Keratinocyte (primary cell): ENCODE measurements at regions not wholly inside any gene's neighbourhood (a gene's known extent, or its start where the extent isn't known, plus 50 kb on each side); places are given as distances from the start of the nearest gene placed in this dataset.

Experiments used
- DNase-seq: peaks from one replicate; pipeline ENCODE4 v3.0.0-alpha.2; 2011; ENCODE audit warnings: low read depth, missing footprints, low spot score
- FAIRE-seq: peaks from 2 replicates; lab custom pipeline; 2011; peaks lifted over from hg19 to GRCh38; lab: Jason Lieb, UNC
- H2AFZ ChIP-seq: 2 replicates; pipeline ENCODE4 v1.6.0; 2012; ENCODE audit warnings: low read length, control low read depth, inconsistent platforms; ENCODE audit not compliant: control insufficient read depth
- H3K27ac ChIP-seq: 2 replicates; pipeline ENCODE4 v1.5.1; 2011; ENCODE audit warnings: low read length; ENCODE audit not compliant: control insufficient read depth, insufficient read depth
- H3K27me3 ChIP-seq: 3 replicates; pipeline ENCODE4 v1.6.0; 2011; ENCODE audit warnings: low read length; ENCODE audit not compliant: control insufficient read depth, insufficient read depth; ENCODE audit errors: extremely low read depth
- H3K36me3 ChIP-seq, 2 experiments: 2 replicates in 1 of 2; 3 replicates in 1 of 2; pipeline ENCODE4 v1.5.1; 2011; ENCODE audit warnings: low read length in 2 of 2, mild to moderate bottlenecking in 1 of 2; ENCODE audit not compliant: control insufficient read depth in 2 of 2, insufficient read depth in 2 of 2; ENCODE audit errors: extremely low read depth in 1 of 2
- H3K4me1 ChIP-seq: 3 replicates; pipeline ENCODE4 v1.5.1; 2011; ENCODE audit warnings: low read length; ENCODE audit not compliant: control insufficient read depth, insufficient read depth; ENCODE audit errors: extremely low read depth
- H3K4me2 ChIP-seq: 3 replicates; pipeline ENCODE4 v1.6.0; 2011; ENCODE audit warnings: low read depth, low read length; ENCODE audit not compliant: control insufficient read depth, insufficient read depth; ENCODE audit errors: extremely low read depth
- H3K4me3 ChIP-seq, 3 experiments: fragments of 200-600 bp in 1 of 3; sonication (generic) in 1 of 3; 2 replicates in 2 of 3; 3 replicates in 1 of 3; pipeline ENCODE4 v1.5.1; 2011 to 2016; ENCODE audit warnings: low read length in 3 of 3, mild to moderate bottlenecking in 3 of 3, control low read depth in 2 of 3, inconsistent platforms in 1 of 3, low read depth in 1 of 3, mixed read lengths in 1 of 3, mixed run types in 1 of 3, moderate library complexity in 1 of 3; ENCODE audit not compliant: control insufficient read depth in 2 of 3, insufficient read depth in 2 of 3; ENCODE audit errors: extremely low read depth in 1 of 3
- H3K79me2 ChIP-seq: 2 replicates; pipeline ENCODE4 v1.6.0; 2012; ENCODE audit warnings: low read length; ENCODE audit not compliant: control insufficient read depth, insufficient read depth
- H3K9ac ChIP-seq: 3 replicates; pipeline ENCODE4 v1.6.0; 2011; ENCODE audit warnings: low read length; ENCODE audit not compliant: control insufficient read depth, insufficient read depth; ENCODE audit errors: extremely low read depth
- H3K9me1 ChIP-seq: 3 replicates; pipeline ENCODE4 v1.6.0; 2011; ENCODE audit warnings: low read length; ENCODE audit not compliant: control insufficient read depth, insufficient read depth; ENCODE audit errors: extremely low read depth
- H3K9me3 ChIP-seq: 2 replicates; pipeline ENCODE4 v1.5.1; 2012; ENCODE audit warnings: low read depth, low read length; ENCODE audit not compliant: control insufficient read depth
- H4K20me1 ChIP-seq: 3 replicates; pipeline ENCODE4 v1.6.0; 2011; ENCODE audit warnings: low read length; ENCODE audit not compliant: control insufficient read depth, insufficient read depth; ENCODE audit errors: extremely low read depth
- EZH2 ChIP-seq: IDR thresholded peaks from one replicate; pipeline ENCODE4 v1.6.1; 2012; ENCODE audit warnings: inconsistent platforms, mild to moderate bottlenecking, low read length, moderate library complexity
- dilution Hi-C: fragments of 300-500 bp; cut with MboI; formaldehyde crosslinking; loops from one replicate; pipeline ENCODE4 v1.7.0; 2020; ENCODE audit warnings: low sequenced_read_pairs; ENCODE audit not compliant: extremely low pct_ligation_motif_present
- TF ChIP-seq, protein P1 (sequence below), 3 experiments: IDR thresholded peaks in 1 of 3; conservative IDR thresholded peaks in 1 of 3; optimal IDR thresholded peaks in 1 of 3; 2 replicates in 2 of 3; 3 replicates in 1 of 3; pipeline versions ENCODE3 to v1.5.1; 2011; ENCODE audit warnings: low read length in 3 of 3, mild to moderate bottlenecking in 3 of 3, moderate library complexity in 2 of 3, control low read depth in 1 of 3, inconsistent platforms in 1 of 3; ENCODE audit not compliant: insufficient read depth in 2 of 3; ENCODE audit errors: extremely low read depth in 1 of 3

DNA sequence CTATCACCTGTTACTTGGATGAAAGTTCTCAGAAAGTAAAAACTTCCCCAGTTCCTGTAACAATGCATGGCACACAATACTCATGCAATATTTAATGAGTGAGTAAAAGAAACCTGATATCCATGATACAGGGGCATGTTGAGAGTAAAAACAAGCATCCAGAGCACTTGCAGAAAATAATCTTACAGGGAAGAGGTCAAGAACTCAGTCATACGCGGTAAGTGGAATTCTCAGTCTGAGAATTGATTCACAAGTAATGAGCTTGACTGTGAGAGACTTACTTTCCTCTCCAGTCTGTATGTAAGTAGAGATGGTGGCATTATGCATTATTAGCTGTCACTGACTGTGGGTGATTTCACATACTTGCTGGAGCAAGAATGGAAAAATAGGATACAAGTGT is 976.9 kb downstream of the BRINP3 start:
- Histone ChIP-seq H3K9me1 (no peaks in the 10 kb centered on the region), H3K4me1 (no peaks in the 10 kb centered on the region), H3K4me2 (no peak overlapping the region), H4K20me1 (no peaks in the 10 kb centered on the region), H3K27ac (no peak overlapping the region), H3K4me3 (no peak overlapping the region), H2AFZ (no peak overlapping the region), H3K79me2 (no peaks in the 10 kb centered on the region), H3K9me3 (no peaks in the 10 kb centered on the region), H3K27me3 (no peaks in the 10 kb centered on the region), H3K36me3 (no peaks in the 10 kb centered on the region), H3K9ac (no peak overlapping the region)
- dilution Hi-C loops, result no loop called here
- DNase-seq (no peak), FAIRE-seq (no peak)
- TF ChIP-seq, protein P1, sequence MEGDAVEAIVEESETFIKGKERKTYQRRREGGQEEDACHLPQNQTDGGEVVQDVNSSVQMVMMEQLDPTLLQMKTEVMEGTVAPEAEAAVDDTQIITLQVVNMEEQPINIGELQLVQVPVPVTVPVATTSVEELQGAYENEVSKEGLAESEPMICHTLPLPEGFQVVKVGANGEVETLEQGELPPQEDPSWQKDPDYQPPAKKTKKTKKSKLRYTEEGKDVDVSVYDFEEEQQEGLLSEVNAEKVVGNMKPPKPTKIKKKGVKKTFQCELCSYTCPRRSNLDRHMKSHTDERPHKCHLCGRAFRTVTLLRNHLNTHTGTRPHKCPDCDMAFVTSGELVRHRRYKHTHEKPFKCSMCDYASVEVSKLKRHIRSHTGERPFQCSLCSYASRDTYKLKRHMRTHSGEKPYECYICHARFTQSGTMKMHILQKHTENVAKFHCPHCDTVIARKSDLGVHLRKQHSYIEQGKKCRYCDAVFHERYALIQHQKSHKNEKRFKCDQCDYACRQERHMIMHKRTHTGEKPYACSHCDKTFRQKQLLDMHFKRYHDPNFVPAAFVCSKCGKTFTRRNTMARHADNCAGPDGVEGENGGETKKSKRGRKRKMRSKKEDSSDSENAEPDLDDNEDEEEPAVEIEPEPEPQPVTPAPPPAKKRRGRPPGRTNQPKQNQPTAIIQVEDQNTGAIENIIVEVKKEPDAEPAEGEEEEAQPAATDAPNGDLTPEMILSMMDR (optimal IDR thresholded peaks at IDR 0.05 in 1 of 3, IDR thresholded peaks at IDR 0.05 in 1 of 3, conservative IDR thresholded peaks at IDR 0.05 in 1 of 3; ENCODE audit: extremely low read depth in 1 of 3, insufficient read depth in 2 of 3, low read length in 3 of 3), result no peak
- no peak for TF ChIP-seq EZH2

DNA sequence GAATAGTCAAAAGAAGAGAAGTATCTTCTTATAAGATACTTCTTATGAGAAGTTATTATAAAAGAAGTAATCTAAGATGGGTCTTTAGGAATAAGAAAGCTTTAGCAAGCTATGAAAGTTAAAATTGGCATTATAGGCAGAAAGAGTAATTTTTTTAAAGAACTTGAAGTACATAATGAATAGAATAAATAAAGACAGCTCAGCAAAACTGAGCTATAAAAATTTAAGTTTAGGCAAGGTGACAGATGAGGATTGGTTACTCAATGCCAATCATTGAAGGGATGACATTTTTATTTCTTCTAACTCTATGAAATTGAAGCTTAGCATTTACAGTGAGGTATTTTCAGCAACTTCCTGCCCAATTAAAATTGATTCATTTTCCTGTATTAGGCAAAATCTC is 966.8 kb downstream of the BRINP3 start:
- H3K9me3 ChIP-seq, result peaks cover 3% of the 10 kb centered on the region
- H4K20me1 ChIP-seq, result no peaks in the 10 kb centered on the region
- no peaks in the 10 kb centered on the region for H3K9me1 ChIP-seq
- H3K79me2 ChIP-seq, result no peaks in the 10 kb centered on the region
- dilution Hi-C loops, result no loop called here
- H3K4me2 ChIP-seq, result no peak overlapping the region
- no peak overlapping the region for H3K27ac ChIP-seq
- FAIRE-seq, result no peak
- TF ChIP-seq EZH2, result no peak
- TF ChIP-seq, protein P1 (optimal IDR thresholded peaks at IDR 0.05 in 1 of 3, IDR thresholded peaks at IDR 0.05 in 1 of 3, conservative IDR thresholded peaks at IDR 0.05 in 1 of 3; ENCODE audit: extremely low read depth in 1 of 3, insufficient read depth in 2 of 3, low read length in 3 of 3), result no peak
- no peak for DNase-seq
- no peaks in the 10 kb centered on the region for H3K4me1 ChIP-seq
- H3K9ac ChIP-seq, result no peak overlapping the region
- no peaks in the 10 kb centered on the region for H3K27me3 ChIP-seq
- no peak overlapping the region for H2AFZ ChIP-seq
- no peaks in the 10 kb centered on the region for H3K36me3 ChIP-seq
- H3K4me3 ChIP-seq, result no peak overlapping the region
